Activated T-cell treated with anti-CD3 and anti-CD28 coated beads for 1 hour (primary cell): ENCODE measurements at regions not wholly inside any gene's neighbourhood (a gene's known extent, or its start where the extent isn't known, plus 50 kb on each side); places are given as distances from the start of the nearest gene placed in this dataset.

ENCODE experiments used
- DNase-seq: peaks from one replicate; pipeline ENCODE4 v3.0.0-alpha.2; 2020; ENCODE audit warnings: low read depth

- no peak for DNase-seq
Measured at GRCh38 chrX:148365233-148365632, 135.2 kb upstream of the AFF2 start.

DNA sequence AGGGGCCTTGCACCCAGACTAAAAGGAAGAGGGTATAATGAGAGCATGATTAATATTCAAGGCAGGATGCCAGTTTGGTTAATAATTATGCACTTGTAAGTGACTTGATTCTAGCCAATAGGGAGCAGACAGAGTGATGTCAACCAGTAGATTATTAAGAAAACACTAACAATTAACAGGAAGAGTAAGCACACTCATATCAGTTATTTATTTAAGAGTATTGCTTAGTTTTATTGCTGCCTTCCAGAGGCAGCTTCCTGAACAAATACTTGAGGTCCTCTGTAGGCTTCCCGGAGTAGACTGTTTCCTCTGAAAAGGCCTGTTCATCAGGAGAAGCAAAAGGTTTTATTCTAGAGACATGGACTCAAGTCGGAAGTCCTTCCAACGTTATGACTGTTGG is 129.1 kb upstream of the AFF2 start:
- DNase-seq = no peak

- DNase-seq = no peak
Measured at GRCh38 chrX:148372925-148373324, 127.5 kb upstream of the AFF2 start.

DNA sequence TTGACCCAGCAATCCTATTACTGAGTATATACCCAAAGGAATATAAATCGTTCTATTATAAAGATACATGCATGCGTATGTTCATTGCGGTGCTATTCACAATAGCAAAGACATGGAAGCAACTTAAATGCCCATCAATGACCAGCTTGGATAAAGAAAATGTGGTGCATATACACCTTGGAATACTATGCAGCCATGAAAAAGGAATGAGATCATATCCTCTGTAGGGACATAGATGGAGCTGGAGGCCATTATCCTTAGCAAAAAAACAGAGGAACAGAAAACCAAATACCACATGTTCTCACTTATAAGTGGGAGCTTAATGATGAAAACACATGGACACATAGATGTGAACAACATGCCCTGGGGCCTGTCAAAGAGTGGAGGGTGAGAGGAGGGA is 124.1 kb upstream of the AFF2 start:
- DNase-seq = no peak

DNA sequence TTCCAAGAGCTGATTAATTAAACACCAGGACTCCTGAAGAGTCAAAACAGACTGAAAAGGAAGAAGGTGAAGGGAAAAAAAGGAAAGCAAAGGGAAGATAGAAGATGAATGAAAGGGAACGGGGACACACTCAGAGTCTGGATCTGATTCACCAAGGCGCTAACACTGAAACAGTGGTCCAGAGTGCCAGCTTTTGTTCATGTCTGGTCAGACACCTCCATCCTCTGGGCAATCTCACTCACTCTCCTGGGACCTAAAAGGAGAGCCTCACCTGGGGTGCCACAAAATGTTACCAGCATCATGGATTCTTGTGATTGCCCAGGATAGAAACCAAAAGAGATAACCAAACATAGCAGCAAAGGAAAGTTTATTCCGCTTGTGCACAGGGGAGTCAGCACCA is 120.3 kb upstream of the AFF2 start:
- DNase-seq = no peak

DNA sequence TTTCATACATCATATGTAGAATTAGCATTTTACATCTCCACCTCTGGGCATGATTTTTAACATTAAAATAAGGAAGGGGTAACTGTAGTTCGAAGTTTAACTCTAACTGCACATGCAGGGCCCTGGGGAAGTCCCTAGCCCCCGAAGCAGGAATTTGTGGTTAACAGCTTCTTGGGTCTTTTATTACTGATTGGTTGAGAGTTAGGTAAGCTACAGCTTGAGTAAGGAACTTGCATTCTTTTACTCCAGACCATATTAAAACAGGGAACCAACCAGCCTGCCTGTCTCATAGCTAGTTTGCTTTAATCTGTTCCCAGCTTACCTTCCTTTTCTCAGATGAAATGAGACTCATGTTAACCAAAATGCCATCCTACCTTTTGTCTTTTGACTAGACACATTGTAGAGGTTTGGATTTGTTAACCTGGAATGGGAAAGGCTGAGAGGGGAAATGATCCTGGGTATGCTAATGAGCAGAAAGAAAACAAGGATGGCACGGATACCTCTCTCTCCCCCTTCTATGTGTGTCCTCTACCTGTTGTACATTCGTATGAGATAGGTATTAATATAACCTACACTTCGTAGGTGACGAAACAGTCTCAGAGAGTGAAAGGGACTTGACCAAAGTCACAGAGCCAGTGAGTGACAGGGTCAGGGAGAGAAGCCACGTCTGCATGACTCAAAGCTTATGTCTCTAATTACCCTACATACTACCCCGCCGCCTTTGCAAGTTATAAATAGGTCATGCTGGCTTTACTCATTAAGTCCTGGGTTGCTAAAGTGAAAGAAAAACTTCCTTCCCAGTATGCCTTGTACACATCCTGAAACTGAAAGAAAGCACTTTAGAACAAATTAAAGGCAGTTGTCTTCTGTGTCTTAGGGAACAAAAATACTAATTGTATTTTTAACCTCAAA is 119.5 kb upstream of the AFF2 start:
- peak; percentile 0 for DNase-seq

DNA sequence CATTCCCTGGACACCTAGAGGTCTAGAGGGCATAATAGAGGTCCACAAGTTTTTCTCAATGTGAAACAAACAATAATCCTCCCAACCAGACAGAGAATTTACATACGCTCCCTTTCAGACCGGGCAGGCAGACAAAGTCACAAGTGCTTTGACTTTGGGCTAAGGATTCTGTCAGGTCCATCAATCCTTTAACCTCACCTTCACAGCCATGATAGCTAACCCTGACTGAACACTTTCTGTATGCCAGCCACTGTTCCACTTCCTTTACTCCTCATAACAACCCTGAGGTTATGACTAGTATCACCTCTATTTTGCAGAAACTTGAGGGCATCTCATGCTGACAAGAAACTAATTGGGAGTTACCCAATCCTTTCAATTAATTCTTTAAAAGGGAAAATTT is 118.8 kb upstream of the AFF2 start:
- no peak for DNase-seq

GRCh38 chrX:148382983-148383382 is 117.4 kb upstream of the AFF2 start:
- DNase-seq = no peak

DNA sequence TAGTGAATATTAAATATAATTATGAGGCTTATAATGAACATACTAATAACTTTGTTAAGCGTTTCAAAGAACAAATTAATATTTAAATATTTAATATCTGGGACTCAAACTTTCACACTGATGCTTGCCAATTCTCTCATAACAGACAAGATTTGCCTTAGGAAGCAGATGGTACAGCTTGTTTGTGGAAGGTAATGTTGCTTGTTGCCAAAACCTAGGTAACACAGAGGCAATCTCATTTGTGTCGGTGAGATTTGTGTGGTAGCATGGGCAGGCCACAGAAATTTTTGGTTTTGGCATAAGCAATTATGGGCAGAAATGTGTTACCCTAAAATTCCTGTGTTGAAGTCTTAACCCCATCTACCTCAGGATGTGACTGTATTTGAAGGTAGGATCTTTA is 114.9 kb upstream of the AFF2 start:
- DNase-seq = no peak

GRCh38 chrX:148389629-148390028 is 110.8 kb upstream of the AFF2 start:
- DNase-seq = no peak

- DNase-seq = no peak
Measured at GRCh38 chrX:148412006-148412405, 88.4 kb upstream of the AFF2 start.

DNA sequence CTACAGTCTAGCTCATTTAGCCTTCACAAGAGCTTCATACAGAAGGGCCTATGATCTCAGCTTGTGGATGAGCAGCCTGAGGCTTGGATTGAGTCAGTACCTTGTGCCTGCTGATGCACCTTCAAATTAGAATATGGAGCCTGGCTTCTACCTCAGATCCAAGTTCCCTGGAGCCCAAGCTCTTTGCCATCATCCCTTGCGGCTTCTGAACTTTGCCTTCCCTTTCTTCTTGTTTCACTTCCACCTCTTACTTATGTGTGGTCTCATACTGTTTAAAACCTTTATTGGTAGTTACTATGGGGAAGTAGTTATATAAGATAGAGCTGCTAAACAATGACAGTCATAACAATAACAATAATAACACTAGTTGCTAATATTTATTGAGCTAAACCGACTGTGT is 84.3 kb upstream of the AFF2 start:
- no peak for DNase-seq

GRCh38 chrX:148416931-148417330 is 83.5 kb upstream of the AFF2 start:
- DNase-seq = no peak

DNA sequence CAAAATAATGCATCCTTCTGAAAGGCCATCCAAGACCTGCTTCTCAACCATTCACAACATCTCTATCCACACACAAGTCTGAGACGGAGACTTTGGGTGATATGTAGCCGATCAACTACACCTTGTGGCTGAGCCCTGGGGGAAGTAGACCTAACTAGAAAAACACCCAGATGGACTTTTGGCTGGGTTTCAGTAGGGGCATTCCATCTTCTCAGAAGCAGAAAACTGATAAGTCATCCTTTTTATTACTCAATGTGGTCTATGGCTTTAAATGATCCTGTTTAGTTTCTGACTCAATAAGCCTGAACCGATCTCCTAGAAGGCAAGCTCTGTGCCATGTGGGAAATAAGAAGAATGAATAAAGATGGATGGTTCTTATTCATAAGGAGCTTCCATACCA is 82.5 kb upstream of the AFF2 start:
- DNase-seq = no peak

GRCh38 chrX:148422526-148422925 is 77.9 kb upstream of the AFF2 start:
- DNase-seq = no peak

- no peak for DNase-seq
Measured at GRCh38 chrX:148424570-148424969, 75.8 kb upstream of the AFF2 start.

- no peak for DNase-seq
Measured at GRCh38 chrX:148426467-148426866, 74.0 kb upstream of the AFF2 start.

- DNase-seq = no peak
Measured at GRCh38 chrX:148441387-148441786, 59.0 kb upstream of the AFF2 start.

DNA sequence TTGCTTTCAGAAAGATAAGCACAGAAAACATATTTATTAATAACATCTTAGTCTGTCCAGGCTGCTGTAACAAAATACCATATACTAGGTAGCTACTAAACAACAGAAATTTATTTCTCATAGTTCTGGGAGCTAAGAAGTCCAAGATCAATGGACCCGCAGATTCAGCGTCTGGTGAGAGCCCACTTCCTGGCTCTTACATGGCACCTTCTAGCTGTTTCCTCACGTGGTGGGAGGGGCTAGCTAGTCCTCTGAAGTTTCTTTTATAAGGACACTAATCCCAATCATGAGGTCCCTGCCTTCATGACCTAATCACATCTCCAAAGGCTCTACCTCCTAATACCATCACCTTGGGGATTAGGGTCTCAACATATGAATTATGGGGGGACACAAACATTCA is 57.2 kb upstream of the AFF2 start:
- DNase-seq = no peak

DNA sequence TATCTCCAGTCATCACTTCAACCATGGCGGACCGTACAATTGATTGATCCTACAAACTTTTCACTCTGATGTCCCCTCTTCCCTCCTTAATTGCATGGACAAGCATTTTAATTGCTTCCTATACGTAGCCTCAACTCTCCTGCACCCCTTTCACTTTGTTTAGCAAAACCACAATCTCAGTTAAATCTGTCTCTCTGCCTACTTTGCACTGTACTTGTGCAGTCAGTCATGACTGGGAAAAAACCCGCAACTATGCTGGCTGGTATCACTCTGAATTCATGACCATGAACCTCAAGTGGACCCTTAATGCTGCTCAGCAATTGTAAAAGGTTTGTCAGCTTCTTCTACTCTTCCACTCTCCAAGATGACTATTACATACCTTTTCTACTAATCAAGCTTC is 51.7 kb upstream of the AFF2 start:
- no peak for DNase-seq
